Esophagus squamous epithelium (tissue), 4 donors: ENCODE measurements at regions not wholly inside any gene's neighbourhood (a gene's known extent, or its start where the extent isn't known, plus 50 kb on each side); places are given as distances from the start of the nearest gene placed in this dataset.

Experiments used
- POLR2A ChIP-seq, 4 donors: fragments of 450-650 bp; IDR thresholded peaks; one replicate each; pipeline ENCODE4 v1.6.1; 2017; ENCODE audit warnings: antibody characterized with exemption in 4 of 4, mild to moderate bottlenecking in 4 of 4, moderate library complexity in 3 of 4
- TF ChIP-seq, protein P1 (sequence below), 6 experiments: fragments of 450-650 bp in 4 of 6; fragments of 200-600 bp in 2 of 6; sonication (generic) in 2 of 6; IDR thresholded peaks; one replicate each; pipeline ENCODE4 v1.5.1; 2016 to 2019; ENCODE audit warnings: antibody characterized with exemption in 6 of 6, mild to moderate bottlenecking in 4 of 6, moderate library complexity in 4 of 6

GRCh38 chr13:51026016-51026415, 85.1 kb downstream of the C13orf42 start:
- TF ChIP-seq, protein P1, sequence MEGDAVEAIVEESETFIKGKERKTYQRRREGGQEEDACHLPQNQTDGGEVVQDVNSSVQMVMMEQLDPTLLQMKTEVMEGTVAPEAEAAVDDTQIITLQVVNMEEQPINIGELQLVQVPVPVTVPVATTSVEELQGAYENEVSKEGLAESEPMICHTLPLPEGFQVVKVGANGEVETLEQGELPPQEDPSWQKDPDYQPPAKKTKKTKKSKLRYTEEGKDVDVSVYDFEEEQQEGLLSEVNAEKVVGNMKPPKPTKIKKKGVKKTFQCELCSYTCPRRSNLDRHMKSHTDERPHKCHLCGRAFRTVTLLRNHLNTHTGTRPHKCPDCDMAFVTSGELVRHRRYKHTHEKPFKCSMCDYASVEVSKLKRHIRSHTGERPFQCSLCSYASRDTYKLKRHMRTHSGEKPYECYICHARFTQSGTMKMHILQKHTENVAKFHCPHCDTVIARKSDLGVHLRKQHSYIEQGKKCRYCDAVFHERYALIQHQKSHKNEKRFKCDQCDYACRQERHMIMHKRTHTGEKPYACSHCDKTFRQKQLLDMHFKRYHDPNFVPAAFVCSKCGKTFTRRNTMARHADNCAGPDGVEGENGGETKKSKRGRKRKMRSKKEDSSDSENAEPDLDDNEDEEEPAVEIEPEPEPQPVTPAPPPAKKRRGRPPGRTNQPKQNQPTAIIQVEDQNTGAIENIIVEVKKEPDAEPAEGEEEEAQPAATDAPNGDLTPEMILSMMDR (IDR thresholded peaks at IDR 0.05): no peak
- TF ChIP-seq POLR2A (IDR thresholded peaks at IDR 0.05): no peak
